GM12875 (cell line): ENCODE measurements at regions not wholly inside any gene's neighbourhood (a gene's known extent, or its start where the extent isn't known, plus 50 kb on each side); places are given as distances from the start of the nearest gene placed in this dataset.
"Not testable (repeated sequence)": the region's sequence is repeated elsewhere in the genome, so short reads cannot be mapped to it uniquely, and the experiment has no call there.

Source experiments
- H3K4me3 ChIP-seq: one replicate; pipeline ENCODE4 v1.5.1; 2011; ENCODE audit warnings: low read depth, low read length, control low read depth
- CTCF ChIP-seq: IDR thresholded peaks from 2 replicates; pipeline ENCODE4 v1.5.1; 2011; ENCODE audit warnings: low read depth, mild to moderate bottlenecking, control low read depth, inconsistent platforms, low read length, moderate library complexity, borderline replicate concordance; ENCODE audit not compliant: insufficient read depth

GRCh38 chr11:71095294-71095850 lies 157.0 kb downstream of the SHANK2 start:
- TF ChIP-seq CTCF = no peak
- H3K4me3 ChIP-seq = no peak overlapping the region

GRCh38 chr11:71094296-71095077 lies 157.9 kb downstream of the SHANK2 start:
- no peak overlapping the region for H3K4me3 ChIP-seq
- no peak for TF ChIP-seq CTCF

GRCh38 chr11:71093783-71094182 lies 158.6 kb downstream of the SHANK2 start:
- TF ChIP-seq CTCF = no peak
- no peak overlapping the region for H3K4me3 ChIP-seq

GRCh38 chr11:71091506-71092265 lies 160.7 kb downstream of the SHANK2 start:
- no peak overlapping the region for H3K4me3 ChIP-seq
- TF ChIP-seq CTCF = no peak

- H3K4me3 ChIP-seq = no peak overlapping the region
- TF ChIP-seq CTCF = no peak
Measured at GRCh38 chr11:71089571-71089970, 162.8 kb downstream of the SHANK2 start.

- H3K4me3 ChIP-seq = not testable (repeated sequence)
Measured at GRCh38 chr11:71088314-71089215, 163.8 kb downstream of the SHANK2 start.
